ENCODE measurements at regions not wholly inside any gene's neighbourhood (a gene's known extent, or its start where the extent isn't known, plus 50 kb on each side); places are given as distances from the start of the nearest gene placed in this dataset.

DNA sequence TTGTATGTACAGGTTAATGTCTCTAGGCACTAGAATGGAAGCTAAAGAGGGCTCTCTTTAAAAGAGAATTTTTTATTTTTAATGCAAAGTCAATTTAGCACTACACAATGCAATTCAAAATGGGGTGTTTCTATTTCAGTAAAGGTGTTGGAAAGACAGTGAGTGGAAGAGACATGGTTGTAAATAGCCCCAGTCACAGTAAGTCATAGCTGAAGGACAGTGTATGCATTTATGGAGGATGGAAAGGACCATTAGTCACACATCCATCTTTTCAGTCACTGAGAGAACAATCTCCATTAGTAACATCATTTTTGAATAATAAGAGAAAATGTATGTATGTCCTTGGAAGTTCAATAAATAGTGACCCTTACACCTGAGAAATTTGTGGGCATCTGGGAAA is 148.0 kb downstream of the PDHA2 start:
- DNase-seq (ENCODE audit: low read depth, low spot score), result no peak

DNA sequence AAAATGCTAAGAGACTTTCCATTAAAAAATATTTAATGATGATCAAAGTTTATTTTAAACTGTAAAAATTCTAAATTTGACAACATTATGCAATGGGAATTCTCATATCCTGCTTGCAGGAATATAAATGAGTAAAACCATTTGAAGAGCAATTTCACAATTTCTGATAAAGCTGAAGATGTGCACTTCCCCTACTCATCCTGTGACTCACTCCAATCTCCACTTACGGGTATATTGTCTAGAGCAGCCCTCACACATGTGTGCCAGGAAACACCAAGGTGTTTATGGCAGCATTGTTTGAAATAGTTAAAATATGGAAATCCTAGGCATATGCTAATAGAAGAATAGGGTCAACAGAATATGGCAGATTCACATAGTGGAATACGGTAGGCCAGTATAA is 158.4 kb downstream of the PDHA2 start:
- no peak for DNase-seq (ENCODE audit: low read depth, low spot score)

GRCh38 chr4:96003951-96004740 is 164.3 kb downstream of the PDHA2 start:
- no peak for DNase-seq (ENCODE audit: low read depth, low spot score)

DNA sequence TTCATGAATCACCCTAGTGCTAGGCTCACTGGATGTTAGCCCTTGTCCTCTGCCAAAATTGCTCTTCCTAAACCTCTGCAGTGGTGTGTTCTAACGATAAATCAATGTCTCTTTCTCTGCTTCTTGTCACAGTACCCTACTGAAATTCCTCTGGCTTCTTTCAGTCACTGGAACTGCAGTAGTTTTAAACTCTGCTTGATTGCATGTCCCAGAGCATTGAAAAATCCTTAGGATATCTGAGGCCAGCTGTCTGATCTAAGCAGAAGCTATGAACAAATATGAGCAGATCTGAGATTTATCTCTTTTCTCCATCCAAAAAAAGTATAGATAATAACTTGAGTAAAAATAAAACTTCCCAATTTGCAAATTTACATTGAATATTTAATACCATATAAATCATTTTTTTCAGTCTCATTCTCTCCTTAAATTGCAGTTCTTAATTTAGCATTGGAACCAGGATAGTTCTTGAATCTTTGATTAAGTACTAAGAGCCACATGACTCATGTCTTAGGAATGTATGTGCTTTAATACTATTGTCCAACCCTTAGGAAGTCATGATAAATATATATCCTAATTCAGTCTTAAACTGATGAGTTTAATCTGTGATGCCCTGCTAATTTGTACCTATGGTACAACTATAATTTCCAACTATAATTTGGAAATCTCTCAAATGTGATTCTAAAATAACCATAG is 169.7 kb downstream of the PDHA2 start:
- no peak for DNase-seq (ENCODE audit: low read depth, low spot score)

DNA sequence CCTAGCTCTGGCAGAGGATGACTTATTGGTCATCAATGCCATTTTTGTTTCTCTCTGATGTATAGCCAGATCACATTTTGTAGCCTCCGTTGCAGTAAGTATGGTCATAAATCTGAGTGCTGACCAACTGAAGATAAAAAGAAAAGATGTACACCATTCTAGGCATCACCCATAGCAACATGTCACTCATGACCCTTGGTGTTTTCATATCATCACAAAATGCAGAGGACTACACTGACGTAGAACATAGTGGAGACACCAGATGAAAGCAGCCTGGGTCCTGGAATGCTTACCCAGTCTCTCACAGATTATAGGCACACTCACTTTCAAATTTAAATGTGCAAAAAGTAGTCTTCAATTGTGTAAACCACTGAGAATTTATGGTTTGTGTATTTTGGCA is 172.8 kb downstream of the PDHA2 start:
- no peak for DNase-seq (ENCODE audit: low read depth, low spot score)

GRCh38 chr4:96016634-96017299 is 176.9 kb downstream of the PDHA2 start:
- no peak for DNase-seq (ENCODE audit: low read depth, low spot score)

DNA sequence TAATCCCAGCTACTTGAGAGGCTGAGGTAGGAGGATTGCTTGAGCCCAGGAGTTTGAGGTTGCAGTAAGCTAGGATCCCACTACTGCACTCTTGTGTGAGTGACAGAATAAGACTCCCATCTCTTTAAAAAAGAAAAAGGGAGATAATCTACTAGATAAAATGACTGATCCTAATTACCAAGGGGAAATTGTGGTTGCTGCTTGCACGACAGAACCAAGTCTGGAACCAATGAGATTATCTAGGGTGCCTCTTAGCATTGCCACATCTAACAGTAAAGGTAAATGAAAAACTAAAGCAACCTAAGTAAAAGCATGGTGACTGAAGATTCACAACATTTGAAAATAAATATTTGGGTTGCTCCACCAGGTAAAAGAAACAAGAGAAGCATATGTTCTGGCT is 185.1 kb downstream of the PDHA2 start:
- no peak for DNase-seq (ENCODE audit: low read depth, low spot score)

- DNase-seq (ENCODE audit: low read depth, low spot score), result no peak
Observed at GRCh38 chr4:96035727-96036126, 195.8 kb downstream of the PDHA2 start.

DNA sequence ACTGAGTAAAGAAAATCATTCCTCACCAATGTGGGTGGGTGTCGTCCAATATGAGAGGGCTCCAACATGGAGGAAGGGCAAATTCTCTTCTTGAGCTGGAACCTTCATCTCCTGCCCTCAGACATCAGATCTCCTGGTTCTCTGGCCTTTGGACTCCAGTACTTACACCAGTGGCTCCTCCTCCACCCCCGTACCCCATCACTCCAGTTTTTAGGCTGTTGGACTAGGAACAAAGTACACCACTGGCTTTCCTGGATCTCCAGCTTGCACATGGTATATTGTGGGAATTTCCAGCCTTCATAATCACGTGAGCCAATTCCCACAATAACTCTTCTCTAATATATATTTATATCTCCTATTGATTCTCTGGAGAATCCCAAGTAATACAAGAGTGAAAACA is 196.9 kb downstream of the PDHA2 start:
- no peak for DNase-seq (ENCODE audit: low read depth, low spot score)

DNA sequence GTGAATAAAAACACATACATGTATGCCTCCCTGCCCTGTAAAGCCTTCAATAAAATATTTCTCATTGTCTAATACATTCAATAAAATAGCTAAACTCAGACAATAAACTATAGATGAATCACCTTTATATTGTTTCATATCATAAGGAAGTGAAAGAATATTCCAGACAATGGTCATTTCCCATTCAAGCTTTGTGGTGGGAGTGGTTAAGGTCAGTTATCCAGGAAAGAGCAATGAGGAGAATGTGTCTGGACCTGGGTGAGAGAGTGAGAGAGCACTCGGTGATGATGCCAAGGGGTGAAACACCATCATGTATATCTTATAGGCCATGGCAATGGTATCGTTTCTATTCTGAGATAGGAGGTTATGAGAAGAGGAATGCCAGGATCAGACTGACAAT is 197.8 kb downstream of the PDHA2 start:
- no peak for DNase-seq (ENCODE audit: low read depth, low spot score)

- no peak for DNase-seq (ENCODE audit: low read depth, low spot score)
Observed at GRCh38 chr4:96039217-96039616, 199.3 kb downstream of the PDHA2 start.

DNA sequence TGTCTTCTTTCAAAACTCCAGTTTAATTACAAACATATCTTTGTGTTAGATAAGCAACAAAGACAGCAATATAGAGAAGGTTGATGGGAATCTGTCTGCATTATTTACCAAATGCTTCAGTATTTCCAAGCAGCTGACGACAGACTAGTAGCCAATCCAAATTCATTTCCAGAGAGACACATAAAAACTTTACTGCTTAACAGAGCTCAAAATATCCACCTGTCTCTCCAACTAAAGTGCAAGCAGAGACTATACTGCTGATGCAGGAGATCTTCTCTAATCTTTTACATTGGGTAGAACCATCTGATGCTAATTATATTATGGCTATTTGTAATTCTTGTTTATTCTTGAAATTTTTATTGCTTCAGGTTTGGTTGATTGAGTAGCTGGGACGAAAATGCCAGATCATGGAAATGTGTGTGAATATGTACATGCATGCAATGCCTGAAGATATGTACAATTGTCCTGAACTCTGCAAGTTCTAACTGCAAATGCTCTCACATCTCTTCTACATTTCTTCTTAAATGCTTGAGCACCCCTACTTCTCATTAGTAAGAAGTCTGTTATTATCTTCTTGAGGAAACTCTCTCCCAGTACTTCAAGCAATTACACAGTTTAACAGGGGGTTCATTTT is 200.0 kb downstream of the PDHA2 start:
- no peak for DNase-seq (ENCODE audit: low read depth, low spot score)

- DNase-seq (ENCODE audit: low read depth, low spot score), result no peak
Observed at GRCh38 chr4:96044971-96045370, 205.1 kb downstream of the PDHA2 start.

- DNase-seq (ENCODE audit: low read depth, low spot score), result no peak
Observed at GRCh38 chr4:96052827-96053226, 212.9 kb downstream of the PDHA2 start.

DNA sequence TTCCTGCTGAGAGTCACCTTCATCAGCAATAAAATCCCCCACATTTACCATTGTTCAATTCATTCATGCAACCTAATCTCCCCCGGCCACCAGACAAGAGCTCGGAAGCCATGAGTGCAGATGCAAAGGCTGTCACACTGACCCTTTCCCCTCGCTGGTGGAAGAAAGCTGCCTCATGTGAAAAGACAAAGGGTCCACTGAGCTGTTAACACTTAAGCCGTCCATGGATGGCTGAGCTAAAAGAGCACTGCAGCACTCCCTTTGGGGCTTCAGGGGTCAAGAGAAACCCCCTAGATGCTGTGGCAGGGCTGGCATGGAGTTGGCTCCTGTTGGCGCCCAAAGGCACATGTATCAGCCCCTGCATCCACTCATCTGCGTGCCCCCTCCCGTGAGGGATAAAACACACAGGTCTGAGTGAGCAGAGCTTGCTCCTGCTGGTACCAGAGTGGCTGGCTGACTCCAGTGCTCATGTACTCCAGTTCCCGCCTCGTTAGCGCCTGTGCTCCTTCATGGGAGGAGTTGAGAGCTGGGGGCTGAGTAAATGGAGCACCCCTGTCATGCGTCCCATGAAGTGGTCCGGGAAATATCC is 216.5 kb downstream of the PDHA2 start:
- DNase-seq (ENCODE audit: low read depth, low spot score), result no peak

- no peak for DNase-seq (ENCODE audit: low read depth, low spot score)
Observed at GRCh38 chr4:96063639-96064038, 223.7 kb downstream of the PDHA2 start.

GRCh38 chr4:96073461-96073860 is 233.6 kb downstream of the PDHA2 start:
- DNase-seq (ENCODE audit: low read depth, low spot score), result no peak

- no peak for DNase-seq (ENCODE audit: low read depth, low spot score)
Observed at GRCh38 chr4:96092151-96092705, 252.3 kb downstream of the PDHA2 start.

DNA sequence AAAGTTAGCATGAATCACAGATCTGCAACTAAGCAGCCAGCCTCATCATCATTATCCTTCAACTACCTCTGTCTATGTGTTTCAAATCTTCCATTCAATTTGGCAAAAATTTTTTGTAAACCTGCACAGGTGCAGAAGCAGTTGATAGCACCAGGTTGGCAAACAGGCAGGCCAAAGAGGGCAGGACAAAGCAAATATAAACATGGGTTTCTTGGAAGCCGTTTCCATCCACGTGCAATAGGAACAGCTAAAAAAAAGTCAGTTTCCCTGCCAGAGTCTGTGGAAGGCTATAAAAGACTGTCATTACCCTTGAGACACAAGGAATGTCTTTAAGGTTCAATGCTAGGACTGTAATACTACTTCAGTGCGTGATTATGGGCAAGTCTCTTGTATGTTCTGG is 253.2 kb downstream of the PDHA2 start:
- DNase-seq (ENCODE audit: low read depth, low spot score), result no peak

- DNase-seq (ENCODE audit: low read depth, low spot score), result no peak
Observed at GRCh38 chr4:96093563-96093962, 253.7 kb downstream of the PDHA2 start.

DNA sequence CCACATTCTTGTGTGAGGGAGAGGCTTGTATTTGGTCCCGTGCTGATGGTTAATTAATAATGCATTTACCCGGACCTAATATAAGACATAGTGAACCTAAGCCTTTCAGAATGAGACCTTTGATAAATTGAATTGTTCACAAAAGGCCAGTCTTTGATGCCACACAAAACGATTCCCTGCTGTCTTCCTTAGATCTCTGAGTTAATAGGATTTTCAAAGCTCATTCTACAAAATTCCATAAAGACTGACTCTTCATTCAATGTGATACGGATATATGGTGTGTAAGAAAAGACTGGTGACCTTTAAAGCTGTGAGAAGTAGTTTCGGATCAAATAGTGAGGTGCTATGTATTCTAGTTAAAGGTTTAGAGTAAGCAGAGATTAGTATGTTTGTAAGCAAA is 254.3 kb downstream of the PDHA2 start:
- DNase-seq (ENCODE audit: low read depth, low spot score), result no peak

Measured in ELF-1 (cell line).